ENCODE measurements at regions not wholly inside any gene's neighbourhood (a gene's known extent, or its start where the extent isn't known, plus 50 kb on each side); places are given as distances from the start of the nearest gene placed in this dataset.

GRCh38 chr18:46344416-46345180 is 240.4 kb downstream of the HAUS1 start:
- no peak overlapping the region for H3K4me3 Mint-ChIP-seq
- H3K36me3 Mint-ChIP-seq (ENCODE audit: low read depth) = no peaks in the 10 kb centered on the region
- H3K27ac Mint-ChIP-seq = no peak overlapping the region
- H3K4me1 Mint-ChIP-seq (ENCODE audit: low read depth) = no peaks in the 10 kb centered on the region
- no peak for DNase-seq
- H3K27me3 Mint-ChIP-seq (ENCODE audit: insufficient read depth) = peaks cover 37% of the 10 kb centered on the region
- TF ChIP-seq CTCF (IDR thresholded peaks at IDR 0.05) = no peak
- H3K9me3 Mint-ChIP-seq = no peaks in the 10 kb centered on the region

- TF ChIP-seq CTCF (IDR thresholded peaks at IDR 0.05) = no peak
- Mint-ChIP-seq H3K4me1 (ENCODE audit: low read depth) (no peaks in the 10 kb centered on the region), H3K9me3 (no peaks in the 10 kb centered on the region), H3K4me3 (no peak overlapping the region), H3K36me3 (ENCODE audit: low read depth) (no peaks in the 10 kb centered on the region), H3K27ac (no peak overlapping the region), H3K27me3 (ENCODE audit: insufficient read depth) (peaks cover 37% of the 10 kb centered on the region)
- DNase-seq = no peak
These were observed 240.9 kb downstream of the HAUS1 start for GRCh38 chr18:46345181-46345465.

- Mint-ChIP-seq H3K27me3 (ENCODE audit: insufficient read depth) (peaks cover 39% of the 10 kb centered on the region), H3K9me3 (no peaks in the 10 kb centered on the region)
- TF ChIP-seq CTCF (IDR thresholded peaks at IDR 0.05) = no peak
These were observed 242.0 kb downstream of the HAUS1 start for GRCh38 chr18:46346213-46346612.

GRCh38 chr18:46346896-46347630 is 242.9 kb downstream of the HAUS1 start:
- Mint-ChIP-seq H3K36me3 (ENCODE audit: low read depth) (no peaks in the 10 kb centered on the region), H3K4me1 (ENCODE audit: low read depth) (no peaks in the 10 kb centered on the region), H3K9me3 (no peaks in the 10 kb centered on the region), H3K27me3 (ENCODE audit: insufficient read depth) (peaks cover 32% of the 10 kb centered on the region), H3K4me3 (no peak overlapping the region), H3K27ac (no peak overlapping the region)
- no peak for DNase-seq
- TF ChIP-seq CTCF (IDR thresholded peaks at IDR 0.05) = no peak

More at GRCh38 chr18:46346213-46346612, 242.0 kb downstream of the HAUS1 start:
- DNase-seq = no peak
- no peak overlapping the region for H3K4me3 Mint-ChIP-seq
- H3K36me3 Mint-ChIP-seq (ENCODE audit: low read depth) = no peaks in the 10 kb centered on the region
- no peaks in the 10 kb centered on the region for H3K4me1 Mint-ChIP-seq (ENCODE audit: low read depth)
- H3K27ac Mint-ChIP-seq = no peak overlapping the region

GRCh38 chr18:46350598-46351159 is 246.5 kb downstream of the HAUS1 start:
- no peak for DNase-seq
- Mint-ChIP-seq H3K27me3 (ENCODE audit: insufficient read depth) (peaks cover 29% of the 10 kb centered on the region), H3K4me3 (no peak overlapping the region), H3K27ac (no peak overlapping the region), H3K36me3 (ENCODE audit: low read depth) (no peaks in the 10 kb centered on the region), H3K4me1 (ENCODE audit: low read depth) (no peaks in the 10 kb centered on the region), H3K9me3 (no peaks in the 10 kb centered on the region)
- no peak for TF ChIP-seq CTCF (IDR thresholded peaks at IDR 0.05)
